Fibroblast of mammary gland (primary cell): ENCODE measurements at regions not wholly inside any gene's neighbourhood (a gene's known extent, or its start where the extent isn't known, plus 50 kb on each side); places are given as distances from the start of the nearest gene placed in this dataset.
A peak's percentile ranks its signal among the peaks of the same experiment; 100 is the strongest.

Source experiments
- DNase-seq: peaks from one replicate; pipeline ENCODE4 v3.0.0-alpha.2; 2010; ENCODE audit warnings: low read depth
- H3K4me3 ChIP-seq: 2 replicates; pipeline ENCODE4 v1.5.1; 2011; ENCODE audit warnings: low read depth, mild to moderate bottlenecking, low read length, moderate library complexity; ENCODE audit not compliant: control insufficient read depth
- CTCF ChIP-seq: conservative IDR thresholded peaks from 2 replicates; pipeline ENCODE4 v1.5.1; 2011; ENCODE audit warnings: low read depth, low read length, inconsistent platforms; ENCODE audit not compliant: control insufficient read depth, insufficient read depth

GRCh38 chr13:40460116-40460515 is 206.3 kb downstream of the FOXO1 start:
- peak; percentile 12 for DNase-seq
- H3K4me3 ChIP-seq, result no peak overlapping the region
- no peak for TF ChIP-seq CTCF

- TF ChIP-seq CTCF, result no peak
- H3K4me3 ChIP-seq, result no peak overlapping the region
- DNase-seq, result no peak
Measured at GRCh38 chr13:40464337-40465014, 202.0 kb downstream of the FOXO1 start.

- TF ChIP-seq CTCF, result no peak
- no peak overlapping the region for H3K4me3 ChIP-seq
- no peak for DNase-seq
Measured at GRCh38 chr13:40465015-40465390, 201.4 kb downstream of the FOXO1 start.

GRCh38 chr13:40466272-40466671 is 200.2 kb downstream of the FOXO1 start:
- H3K4me3 ChIP-seq, result no peak overlapping the region
- no peak for TF ChIP-seq CTCF
- DNase-seq, result no peak

GRCh38 chr13:40468227-40468838 is 198.1 kb downstream of the FOXO1 start:
- TF ChIP-seq CTCF, result no peak
- H3K4me3 ChIP-seq, result no peak overlapping the region

GRCh38 chr13:40469581-40470310 is 196.7 kb downstream of the FOXO1 start:
- DNase-seq, result no peak
- no peak for TF ChIP-seq CTCF
- no peak overlapping the region for H3K4me3 ChIP-seq

More at GRCh38 chr13:40468227-40468838, 198.1 kb downstream of the FOXO1 start:
- no peak for DNase-seq
